Body of pancreas (tissue), 4 donors: ENCODE measurements at regions not wholly inside any gene's neighbourhood (a gene's known extent, or its start where the extent isn't known, plus 50 kb on each side); places are given as distances from the start of the nearest gene placed in this dataset.
A peak's percentile ranks its signal among the peaks of the same experiment; 100 is the strongest.

Experiments
- ATAC-seq: fragments of 150-250 bp; one replicate; pipeline ENCODE4 v1.9.1; 2016
- DNase-seq, 4 donors: peaks; one replicate each; pipeline ENCODE4 v3.0.0-alpha.2; 2019
- H3K27ac ChIP-seq, 4 donors: fragments of 200-600 bp; sonication (generic); 1 replicate in 3 of 4; 2 replicates in 1 of 4; pipeline versions ENCODE4 v1.5.1 to v1.6.1; 2016 to 2019; ENCODE audit warnings: mild to moderate bottlenecking in 1 of 4, mixed read lengths in 1 of 4, moderate library complexity in 1 of 4
- H3K27me3 ChIP-seq, 2 donors: fragments of 200-600 bp; sonication (generic); one replicate each; pipeline ENCODE4 v1.6.0; 2016; ENCODE audit warnings: mild to moderate bottlenecking in 1 of 2
- H3K36me3 ChIP-seq, 2 donors: fragments of 200-600 bp; sonication (generic); replicated peaks in 1 of 2; 2 replicates each; pipeline ENCODE4 v1.5.1; 2016; ENCODE audit warnings: low read depth in 2 of 2; ENCODE audit not compliant: insufficient read depth in 1 of 2
- H3K4me1 ChIP-seq: fragments of 200-600 bp; sonication (generic); one replicate; pipeline ENCODE4 v1.6.0; 2016
- H3K4me3 ChIP-seq, 2 donors: fragments of 200-600 bp; sonication (generic); 1 replicate in 1 of 2; 2 replicates in 1 of 2; pipeline ENCODE4 v1.5.1; 2016 to 2019
- H3K9me3 ChIP-seq, 3 donors: fragments of 200-600 bp; sonication (generic); 1 replicate in 2 of 3; 2 replicates in 1 of 3; pipeline ENCODE4 v1.5.1; 2016
- CTCF ChIP-seq, 7 experiments: fragments of 450-650 bp in 4 of 7; fragments of 200-600 bp in 3 of 7; sonication (generic) in 3 of 7; IDR thresholded peaks; one replicate each; pipeline ENCODE4 v1.5.1; 2016 to 2019; ENCODE audit warnings: antibody characterized with exemption in 7 of 7
- POLR2A ChIP-seq, 3 donors: fragments of 450-650 bp; IDR thresholded peaks; one replicate each; pipeline ENCODE4 v1.6.1; 2016; ENCODE audit warnings: antibody characterized with exemption in 3 of 3, mild to moderate bottlenecking in 2 of 3
- WGBS, 2 donors: methylation state at CpG; one replicate each; pipeline ENCODE4 v1.1.5; 2017; 5-methylcytosine and 5-hydroxymethylcytosine counted together
- intact Hi-C: fragments of 100-400 bp; cut with DNase I; formaldehyde crosslinking; loops from one replicate; pipeline ENCODE4 v1.15.1; 2023

- peak in 3 of 4 donors; percentile 47 to 71 (median 63) for DNase-seq
- no peaks in the 10 kb centered on the region for H3K36me3 ChIP-seq
- no peaks in the 10 kb centered on the region for H3K27me3 ChIP-seq
- WGBS, 2 donors = 22 to 37% methylated on average over 5 of the region's 5 CpGs
- TF ChIP-seq POLR2A (IDR thresholded peaks at IDR 0.05) (no peak), CTCF (IDR thresholded peaks at IDR 0.05) (no peak)
- ATAC-seq = peak; percentile 63
- intact Hi-C loops = no loop called here
- H3K9me3 ChIP-seq = no peaks in the 10 kb centered on the region
- H3K4me1 ChIP-seq = peaks cover 60% of the 10 kb centered on the region
- peak overlapping the region; percentile 83 to 91 (median 86) for H3K27ac ChIP-seq
- no peak overlapping the region for H3K4me3 ChIP-seq
These were observed 50.8 kb upstream of the ITGA6 start for GRCh38 chr2:172376505-172377125.

- no peak for DNase-seq
- no peaks in the 10 kb centered on the region for H3K36me3 ChIP-seq
- peak overlapping the region; percentile 83 to 91 (median 86) for H3K27ac ChIP-seq
- no peak for TF ChIP-seq CTCF (IDR thresholded peaks at IDR 0.05)
- TF ChIP-seq POLR2A (IDR thresholded peaks at IDR 0.05) = no peak
- 78 to 96% methylated on average over 3 of the region's 3 CpGs for WGBS, 2 donors
- no peaks in the 10 kb centered on the region for H3K27me3 ChIP-seq
- no peak for ATAC-seq
- peaks cover 62% of the 10 kb centered on the region for H3K4me1 ChIP-seq
- H3K9me3 ChIP-seq = no peaks in the 10 kb centered on the region
- intact Hi-C loops = no loop called here
- H3K4me3 ChIP-seq = no peak overlapping the region
These were observed 50.0 kb upstream of the ITGA6 start for GRCh38 chr2:172377408-172377807.
